ENCODE measurements at regions not wholly inside any gene's neighbourhood (a gene's known extent, or its start where the extent isn't known, plus 50 kb on each side); places are given as distances from the start of the nearest gene placed in this dataset.

GRCh38 chr12:47478426-47478825, 227.4 kb downstream of the RPAP3 start:
- TF ChIP-seq CTCF (conservative IDR thresholded peaks at IDR 0.05; ENCODE audit: low read depth, low read length) (no peak), EZH2 (IDR thresholded peaks at IDR 0.05; ENCODE audit: borderline replicate concordance, low read depth, low read length, poor library complexity, severe bottlenecking) (no peak)
